ENCODE measurements at regions not wholly inside any gene's neighbourhood (a gene's known extent, or its start where the extent isn't known, plus 50 kb on each side); places are given as distances from the start of the nearest gene placed in this dataset.
"Not testable (repeated sequence)": the region's sequence is repeated elsewhere in the genome, so short reads cannot be mapped to it uniquely, and the experiment has no call there.

DNA sequence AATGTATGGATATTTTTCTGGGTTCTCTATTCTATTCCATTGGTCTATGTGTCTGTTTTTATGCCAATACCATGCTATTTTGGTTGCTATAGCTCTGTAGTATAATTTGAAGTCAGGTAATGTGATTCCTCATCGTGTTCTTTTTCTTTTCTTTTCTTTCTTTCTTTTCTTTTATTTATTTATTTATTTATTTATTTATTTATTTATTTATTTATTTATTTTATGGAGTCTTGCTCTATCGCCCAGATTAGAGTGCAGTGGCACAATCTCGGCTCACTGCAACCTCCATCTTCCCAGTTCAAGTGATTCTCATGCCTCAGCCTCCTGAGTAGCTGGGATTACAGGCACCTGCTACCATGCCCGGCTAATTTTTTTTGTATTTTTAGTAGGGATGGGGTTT is 315.2 kb downstream of the SV2B start:
- DNase-seq, result not testable (repeated sequence)

DNA sequence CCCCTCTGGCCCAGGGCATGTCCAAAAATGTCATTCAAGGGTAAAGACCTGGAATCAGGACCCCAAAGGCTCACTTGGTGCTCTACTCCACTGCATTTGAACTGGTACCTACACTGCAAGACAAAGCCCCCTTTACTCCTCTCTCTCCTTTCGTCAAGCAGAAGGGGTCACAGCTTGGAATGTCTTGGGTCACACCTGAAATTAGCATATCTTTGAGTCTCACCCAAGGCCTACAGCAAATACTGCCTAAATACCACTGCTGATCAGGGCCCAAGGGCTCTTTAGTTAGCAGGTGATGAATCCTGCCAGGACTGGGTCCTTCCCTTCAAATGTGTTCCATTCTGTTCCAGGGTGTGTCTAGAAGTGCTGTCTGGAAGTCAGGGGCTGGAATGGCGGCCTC is 320.6 kb downstream of the SV2B start:
- no peak for DNase-seq

DNA sequence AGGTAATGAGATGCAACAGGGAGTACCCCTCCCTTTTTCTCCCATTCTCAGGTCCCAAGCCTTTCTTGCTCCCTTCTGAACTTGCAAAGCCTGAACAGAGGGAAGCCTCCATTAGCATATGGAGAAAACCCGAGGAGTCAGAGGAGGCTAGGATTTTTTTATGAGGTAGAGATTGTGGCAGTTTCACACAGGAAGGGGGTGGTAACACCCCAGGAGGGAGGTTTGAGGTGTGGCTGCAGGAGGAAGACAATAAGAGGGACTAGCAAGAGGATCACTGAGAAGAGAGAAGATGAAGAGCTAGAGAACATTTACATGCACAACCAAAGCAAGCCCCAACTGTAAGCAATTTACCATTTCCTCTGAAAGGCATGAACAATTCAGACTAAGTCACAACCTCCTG is 322.7 kb downstream of the SV2B start:
- DNase-seq, result no peak

DNA sequence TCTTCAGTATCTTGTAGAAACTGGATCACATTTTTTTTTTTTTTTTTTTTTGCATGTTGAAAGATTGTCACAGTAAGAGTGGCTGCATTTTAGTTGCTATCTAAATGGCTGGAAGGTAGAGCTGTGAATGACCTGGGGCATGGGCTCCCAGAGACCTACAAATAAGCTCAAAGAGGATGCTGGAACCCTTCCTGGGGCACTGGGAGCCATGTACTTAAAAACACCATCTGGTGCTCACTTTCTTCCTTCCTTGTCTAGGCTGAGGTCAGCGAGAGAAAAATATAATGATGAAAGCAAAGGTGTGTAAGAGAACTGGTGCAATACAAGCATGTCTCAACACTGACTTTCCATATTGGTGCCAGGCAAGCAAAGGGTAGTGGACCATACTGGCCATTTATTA is 323.9 kb downstream of the SV2B start:
- no peak for DNase-seq

DNA sequence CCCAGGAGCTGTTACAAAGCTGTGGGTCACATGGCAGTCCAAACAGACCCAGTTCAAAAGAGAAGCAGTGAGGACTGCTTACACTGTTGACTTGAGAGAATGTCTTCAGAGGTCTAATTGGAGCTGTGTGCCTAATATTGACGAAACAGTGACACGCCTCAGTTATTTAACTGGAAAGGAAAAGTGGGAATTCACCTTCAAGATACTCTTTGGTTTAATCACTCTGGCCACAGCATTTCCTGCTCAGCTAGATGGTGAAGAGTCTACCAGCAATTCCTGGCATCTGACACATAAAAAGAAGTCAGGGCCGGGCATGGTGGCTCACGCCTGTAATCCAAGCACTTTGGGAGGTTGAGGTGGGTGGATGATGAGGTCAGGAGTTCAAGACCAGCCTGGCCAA is 326.4 kb downstream of the SV2B start:
- no peak for DNase-seq

DNA sequence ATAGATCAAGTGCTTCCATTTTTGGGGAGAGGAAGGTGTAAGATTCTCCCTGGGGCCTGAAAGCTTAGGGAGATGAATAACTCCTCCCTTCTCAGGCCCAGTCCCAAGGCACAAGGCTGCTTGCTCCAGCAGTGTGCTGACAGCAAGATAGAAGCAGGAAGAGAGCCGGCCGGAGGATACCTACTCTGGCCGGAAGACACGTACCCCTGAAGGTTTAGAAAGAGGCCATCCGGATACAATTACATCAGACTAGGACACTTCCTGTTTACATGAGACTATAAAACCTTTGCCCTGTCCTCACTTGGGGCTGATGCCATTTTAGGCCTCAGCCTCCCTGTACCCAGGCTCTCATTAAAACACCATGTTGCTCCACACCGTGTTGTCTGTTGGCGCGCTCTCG is 329.9 kb downstream of the SV2B start:
- no peak for DNase-seq

DNA sequence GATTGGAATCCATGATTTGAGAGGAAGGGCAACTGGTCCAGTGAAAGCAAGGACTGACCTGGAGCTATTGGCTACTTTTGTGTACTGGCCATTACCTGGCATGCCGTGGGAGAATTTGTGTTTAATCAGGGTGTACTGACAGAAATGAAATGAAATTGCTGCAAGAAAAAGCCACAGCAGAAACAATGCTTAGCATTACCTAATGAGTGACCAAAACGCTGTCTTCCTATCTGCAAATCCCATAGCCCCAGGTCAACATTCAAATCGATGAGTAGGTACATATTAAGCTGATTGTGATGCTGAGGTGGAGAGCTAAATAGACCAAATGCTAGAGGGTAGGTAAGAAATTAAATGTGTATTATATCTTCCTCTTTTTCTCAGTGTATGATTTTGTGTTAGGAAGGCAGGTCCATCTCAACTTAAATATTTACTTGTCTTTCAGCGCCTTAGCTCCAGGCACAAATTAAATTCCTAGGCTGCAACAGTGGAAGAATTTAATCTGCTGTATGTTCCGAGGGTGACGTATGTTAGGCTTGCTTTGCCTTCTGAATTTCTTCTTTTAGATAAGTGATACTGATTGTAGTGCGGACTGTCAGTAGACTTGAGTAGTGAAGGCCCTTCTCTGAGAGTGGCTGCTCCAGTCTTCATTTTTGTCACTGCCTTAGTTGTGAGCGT is 331.1 kb downstream of the SV2B start:
- no peak for DNase-seq

DNA sequence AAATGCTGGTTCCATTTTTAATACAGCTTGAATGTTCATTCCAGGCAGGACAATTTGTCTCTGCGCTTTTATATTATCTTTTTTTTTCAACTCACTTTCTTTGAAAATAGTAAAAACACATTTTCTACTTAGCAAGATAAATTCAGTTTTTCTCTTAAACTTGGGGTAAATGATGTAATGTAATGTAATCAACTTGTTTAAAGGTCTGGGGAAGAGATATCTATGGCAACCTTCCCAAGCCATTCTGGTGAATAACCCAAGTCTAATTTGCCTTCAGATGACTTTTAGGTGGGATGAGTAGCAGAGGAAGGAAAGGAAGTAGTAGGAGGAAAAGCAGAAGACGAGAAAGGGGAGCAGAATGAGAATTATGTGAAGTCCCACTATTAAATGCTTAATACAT is 335.1 kb downstream of the SV2B start:
- no peak for DNase-seq

DNA sequence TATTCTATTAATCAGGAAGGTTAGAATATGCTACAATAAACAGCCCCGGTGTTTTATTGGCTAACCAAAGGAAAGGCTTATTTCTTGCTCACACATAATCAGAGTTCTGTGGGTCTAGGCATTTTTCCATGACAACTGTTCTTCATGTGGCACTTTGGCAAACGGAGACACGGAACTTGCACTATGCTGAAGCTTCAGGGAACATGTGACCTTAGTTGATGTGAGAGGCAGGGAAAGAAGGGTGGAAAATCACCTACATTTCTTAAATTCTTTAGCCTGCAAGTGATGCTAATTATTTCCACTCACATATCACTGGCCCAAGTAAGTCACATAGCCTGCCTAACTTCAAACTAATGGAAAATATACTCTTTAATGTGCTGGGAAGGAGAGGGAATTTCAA is 344.6 kb downstream of the SV2B start:
- no peak for DNase-seq

DNA sequence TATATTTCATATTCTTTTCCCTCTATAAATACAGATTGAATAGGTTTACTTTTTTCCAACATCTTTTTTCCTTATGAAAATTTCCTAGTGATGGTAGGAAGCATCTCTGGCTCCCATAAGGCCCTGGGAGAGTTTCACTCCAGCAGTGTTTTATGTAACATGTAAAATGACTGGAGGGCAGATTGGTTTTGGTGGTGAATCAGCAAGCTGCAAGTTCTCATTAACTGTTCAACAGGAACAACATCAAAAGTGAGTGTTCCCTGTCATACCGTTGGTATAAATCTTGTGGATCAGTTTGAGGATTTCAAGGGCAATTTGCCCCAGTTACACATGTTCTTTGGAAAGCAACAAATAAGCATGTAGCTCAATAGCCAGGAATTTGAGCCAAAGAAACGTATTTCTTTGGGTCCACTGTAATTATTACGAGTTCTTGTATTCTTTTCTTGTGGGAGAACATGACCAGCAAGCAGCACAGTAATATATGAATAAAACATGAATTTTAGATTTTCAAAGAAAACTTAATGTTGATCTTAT is 345.7 kb downstream of the SV2B start:
- no peak for DNase-seq

DNA sequence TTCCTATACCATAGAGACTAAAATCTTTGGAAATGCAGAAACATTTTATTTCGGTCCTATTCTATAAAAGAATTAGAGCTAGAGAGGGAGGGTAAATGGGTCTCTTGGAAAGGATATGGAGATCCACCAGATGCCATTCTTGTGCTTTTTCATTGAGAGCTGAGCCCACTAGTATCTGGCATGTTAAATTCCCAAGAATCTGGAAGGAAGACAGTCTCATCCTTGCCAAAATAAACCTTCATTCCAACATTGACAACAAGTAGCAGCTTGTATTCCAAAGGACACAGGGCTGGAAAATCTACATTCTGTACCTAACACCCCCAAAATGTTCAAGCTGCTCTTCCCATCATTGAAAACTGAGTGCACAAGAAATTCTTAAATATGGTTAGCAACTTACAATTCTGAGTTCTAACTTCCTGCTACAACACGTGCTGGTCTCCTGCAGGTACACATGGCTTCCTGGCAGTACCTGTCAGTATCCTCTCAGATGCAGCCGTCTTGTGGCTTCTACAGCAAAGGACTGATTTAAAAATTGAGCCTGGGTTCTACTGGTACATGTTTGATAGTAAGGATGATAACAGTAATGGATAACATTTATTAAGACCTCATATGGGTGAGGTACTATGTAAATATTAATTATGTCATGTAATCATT is 348.1 kb downstream of the SV2B start:
- DNase-seq, result no peak

DNA sequence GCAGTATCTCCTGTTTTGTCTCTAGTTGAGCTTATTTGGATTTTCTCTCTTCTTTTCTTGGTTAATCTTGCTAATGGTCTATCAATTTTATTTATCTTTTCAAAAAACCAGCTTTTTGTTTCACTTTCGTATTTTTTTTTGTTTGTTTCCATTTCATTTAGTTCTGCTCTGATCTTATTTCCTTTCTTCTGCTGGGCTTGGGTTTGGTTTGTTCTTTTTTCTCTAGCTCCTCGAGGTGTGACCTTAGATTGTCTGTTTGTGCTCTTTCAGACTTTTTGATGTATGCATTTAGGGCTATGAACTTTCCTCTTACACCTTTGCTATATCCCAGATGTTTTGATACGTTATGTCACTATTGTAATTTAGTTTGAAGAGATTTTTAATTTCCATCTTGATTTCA is 353.3 kb downstream of the SV2B start:
- not testable (repeated sequence) for DNase-seq

DNA sequence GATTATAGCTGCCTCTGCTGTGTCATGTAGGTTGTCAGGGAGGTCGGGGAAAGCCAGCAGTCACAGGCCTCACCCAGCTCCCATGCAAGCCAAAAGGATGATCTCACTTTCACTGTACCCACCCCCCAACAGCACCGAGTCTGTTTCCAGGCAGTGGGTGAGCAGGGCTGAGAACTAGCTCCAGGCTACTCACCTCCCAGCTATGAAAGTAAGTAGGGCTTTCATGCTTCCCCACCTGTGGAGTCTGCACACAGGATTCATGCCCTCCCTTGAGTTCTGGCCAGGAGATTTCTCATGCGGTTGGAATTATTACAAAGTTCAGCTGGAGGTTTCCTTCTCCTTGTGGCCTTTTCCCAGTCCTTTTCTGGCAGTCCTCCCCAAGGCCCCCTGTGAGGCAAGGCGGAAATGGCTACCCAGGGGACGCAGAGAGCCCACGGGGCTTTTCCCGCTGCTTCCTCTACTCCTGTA is 356.2 kb downstream of the SV2B start:
- no peak for DNase-seq

DNA sequence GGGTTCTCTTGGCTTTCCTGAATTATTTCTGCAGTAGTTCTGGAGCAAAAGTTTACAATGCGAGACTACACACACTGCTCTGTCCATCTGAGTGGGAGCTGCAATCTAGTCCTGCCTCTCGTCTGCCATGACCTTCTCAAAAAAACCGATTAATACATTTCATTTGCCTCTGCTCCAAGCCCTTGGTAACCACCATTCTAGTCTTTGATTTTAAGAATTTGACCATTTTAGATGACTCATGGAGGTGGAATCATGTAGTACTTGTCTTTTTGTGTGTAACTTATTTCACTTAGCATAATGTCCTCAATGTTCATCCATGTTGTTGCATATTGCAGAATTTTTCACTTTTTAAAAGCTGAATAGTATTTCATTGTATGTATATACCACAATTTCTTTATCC is 356.9 kb downstream of the SV2B start:
- no peak for DNase-seq

DNA sequence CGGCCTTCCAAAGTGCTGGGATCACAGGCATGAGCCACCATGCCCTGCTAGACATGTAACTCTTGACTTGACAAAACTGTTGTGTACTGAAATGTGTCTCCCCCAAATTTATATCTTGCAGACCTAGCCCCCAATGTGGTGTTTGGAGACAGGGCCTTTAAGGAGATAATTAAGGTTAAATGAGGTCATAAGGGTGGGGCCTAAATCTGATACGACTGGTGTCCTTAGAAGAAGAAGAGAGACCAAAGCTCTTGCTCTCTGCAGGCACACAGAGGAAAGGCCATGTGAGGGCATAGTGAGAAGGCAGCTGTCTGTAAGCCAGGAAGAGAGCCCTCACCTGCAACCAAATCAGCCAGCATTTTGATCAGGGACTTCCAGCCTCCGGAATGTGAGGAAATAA is 361.3 kb downstream of the SV2B start:
- DNase-seq, result no peak

DNA sequence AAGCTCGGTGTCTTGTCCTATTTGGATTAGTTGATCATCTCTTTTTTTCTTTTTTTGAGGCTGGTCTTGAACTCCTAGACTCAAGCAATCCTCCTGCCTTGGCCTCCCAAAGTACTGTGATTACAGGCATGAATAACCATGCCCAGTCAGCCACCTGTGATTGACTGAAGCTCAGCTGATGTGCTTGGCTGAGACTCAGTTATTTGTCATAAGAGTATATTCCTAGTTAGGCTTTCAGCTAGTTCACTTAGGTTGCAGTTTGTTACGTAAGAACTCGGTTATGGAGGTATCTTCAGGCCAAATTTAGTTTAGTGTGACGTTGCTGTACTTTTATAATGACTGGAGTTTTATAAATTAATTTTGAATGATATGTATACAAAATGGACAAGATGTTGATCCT is 365.0 kb downstream of the SV2B start:
- DNase-seq, result no peak

DNA sequence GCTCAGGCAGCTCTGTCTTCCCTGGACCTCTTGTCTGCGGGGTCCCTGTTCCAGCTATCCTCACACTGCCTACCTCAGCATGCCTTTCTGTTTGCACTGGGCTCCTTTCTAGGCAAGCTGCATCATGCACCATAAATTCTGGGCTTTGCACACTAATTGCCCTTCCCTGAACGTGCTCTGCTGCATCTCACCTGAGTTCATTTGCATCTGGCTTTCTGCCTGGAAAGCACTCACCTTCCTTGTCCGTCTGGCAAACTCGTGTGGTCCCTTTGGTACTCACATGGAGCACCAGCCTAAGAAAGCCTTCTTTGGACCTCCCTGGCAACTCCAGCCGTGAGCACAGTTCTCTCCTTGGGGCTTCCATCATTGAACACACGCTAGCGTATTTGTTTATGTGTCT is 365.6 kb downstream of the SV2B start:
- DNase-seq, result no peak

DNA sequence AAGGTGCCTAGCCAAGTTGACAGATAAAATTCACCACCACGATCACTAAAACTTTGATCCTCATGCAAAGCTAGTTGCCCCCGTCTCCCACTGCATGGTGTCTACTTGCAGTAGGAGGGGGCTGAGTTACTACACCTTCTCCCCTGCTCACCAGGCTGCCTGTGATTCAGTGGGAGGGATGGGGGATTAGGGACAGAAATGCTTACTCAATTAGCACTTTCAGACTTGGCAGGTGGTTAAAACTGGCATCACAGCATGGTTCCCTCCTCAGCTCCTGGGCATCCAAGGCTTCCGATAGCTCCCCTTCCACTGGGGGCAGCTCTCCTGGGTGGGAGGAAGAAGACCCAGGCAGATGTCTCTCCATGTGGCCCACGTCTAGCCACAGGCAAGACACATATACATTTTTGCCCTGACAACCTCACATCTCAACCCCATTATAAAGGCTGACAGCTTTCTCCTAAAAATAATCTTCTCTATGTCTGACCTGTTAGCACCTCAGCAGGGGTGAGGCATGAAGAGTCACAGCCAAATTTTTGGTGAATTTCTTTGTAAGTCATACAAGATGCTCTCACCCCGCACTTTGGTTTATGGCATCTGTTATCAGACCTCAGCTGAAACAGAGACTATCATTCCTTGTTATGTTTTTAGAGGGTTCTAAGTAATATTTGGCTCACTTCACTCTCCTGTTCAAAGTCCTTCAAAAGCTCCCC is 369.0 kb downstream of the SV2B start:
- no peak for DNase-seq

DNA sequence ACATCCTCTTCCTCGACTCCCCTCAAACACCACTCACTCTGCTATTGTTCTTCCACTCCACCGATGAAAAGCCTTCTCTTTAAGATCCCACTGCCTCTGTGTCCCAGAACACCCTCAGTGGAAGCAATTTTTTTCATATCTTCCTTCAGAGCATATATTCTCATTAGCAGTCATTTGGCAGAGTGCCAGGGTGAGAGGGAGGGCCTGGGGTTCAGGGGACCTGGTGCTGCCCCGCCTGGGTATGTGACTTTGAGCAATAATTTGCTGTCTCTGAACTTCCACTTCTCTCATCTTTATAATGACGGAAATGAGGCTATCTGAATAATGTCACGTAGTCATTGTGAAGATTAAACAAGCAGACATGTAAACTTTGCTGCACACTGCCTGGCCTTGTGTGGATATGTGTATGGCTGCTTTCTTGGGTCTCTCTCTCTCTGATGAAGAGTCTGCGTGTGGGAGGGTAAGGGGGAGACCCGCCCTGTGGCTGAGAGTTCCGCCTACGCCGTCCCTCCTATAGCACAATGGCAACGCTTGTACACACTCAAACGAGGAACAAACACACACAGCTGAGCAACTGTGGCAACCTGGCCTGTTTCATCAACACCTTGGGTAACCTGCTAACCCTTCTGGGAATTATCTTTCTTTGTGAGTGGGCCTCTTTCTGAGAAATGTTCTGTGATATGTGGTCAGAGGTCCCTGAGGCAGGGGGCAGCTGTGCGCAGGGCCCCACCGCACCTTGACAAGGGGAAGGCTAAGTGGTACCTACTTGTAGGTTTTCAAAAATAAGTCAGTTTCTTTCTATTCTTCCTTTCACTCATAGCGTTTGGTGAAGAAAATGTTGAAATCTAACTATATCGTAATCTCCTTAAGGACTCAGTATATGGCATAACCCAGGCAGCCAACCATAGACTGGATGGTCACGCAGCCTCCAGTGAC is 369.8 kb downstream of the SV2B start:
- peak; percentile 83 for DNase-seq

DNA sequence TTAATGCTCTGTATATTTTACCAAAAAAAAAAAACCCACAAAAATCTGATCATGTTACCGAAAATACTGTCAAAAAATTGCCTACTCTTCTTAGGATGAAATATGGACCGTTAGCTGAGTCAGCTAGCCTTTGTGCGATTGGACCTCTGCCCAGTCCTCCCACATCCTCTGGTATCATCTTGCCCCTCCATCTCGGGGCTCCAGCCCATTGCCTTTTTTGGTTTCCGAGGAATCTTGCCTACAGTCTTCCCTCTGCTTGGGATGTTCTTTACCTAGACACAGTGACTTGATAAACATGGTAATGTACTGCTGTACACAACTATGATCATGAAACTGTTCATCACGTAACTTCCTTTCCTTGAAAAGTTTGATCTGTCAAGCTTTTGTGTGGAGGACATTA is 371.4 kb downstream of the SV2B start:
- DNase-seq, result no peak

DNA sequence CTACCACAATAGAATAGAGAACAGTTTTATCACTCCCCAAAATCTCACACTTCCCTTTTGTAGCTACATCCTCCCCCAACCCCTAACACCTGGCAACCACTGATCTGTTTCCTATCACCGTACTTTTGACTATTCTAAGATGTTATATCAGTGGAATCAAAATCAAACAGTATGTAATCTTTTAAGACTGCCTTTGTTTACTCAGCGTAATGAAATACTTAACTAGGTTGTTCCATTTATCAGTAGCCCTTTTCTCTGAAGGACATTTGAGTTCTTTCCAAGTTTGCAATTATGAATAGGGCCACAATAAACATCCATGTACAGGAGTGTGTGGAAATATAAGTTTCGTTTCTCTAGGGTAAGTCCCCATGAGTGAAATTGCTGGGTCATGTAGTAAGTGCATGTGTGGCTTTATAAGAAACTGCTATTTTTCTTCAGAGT is 372.3 kb downstream of the SV2B start:
- DNase-seq, result no peak

DNA sequence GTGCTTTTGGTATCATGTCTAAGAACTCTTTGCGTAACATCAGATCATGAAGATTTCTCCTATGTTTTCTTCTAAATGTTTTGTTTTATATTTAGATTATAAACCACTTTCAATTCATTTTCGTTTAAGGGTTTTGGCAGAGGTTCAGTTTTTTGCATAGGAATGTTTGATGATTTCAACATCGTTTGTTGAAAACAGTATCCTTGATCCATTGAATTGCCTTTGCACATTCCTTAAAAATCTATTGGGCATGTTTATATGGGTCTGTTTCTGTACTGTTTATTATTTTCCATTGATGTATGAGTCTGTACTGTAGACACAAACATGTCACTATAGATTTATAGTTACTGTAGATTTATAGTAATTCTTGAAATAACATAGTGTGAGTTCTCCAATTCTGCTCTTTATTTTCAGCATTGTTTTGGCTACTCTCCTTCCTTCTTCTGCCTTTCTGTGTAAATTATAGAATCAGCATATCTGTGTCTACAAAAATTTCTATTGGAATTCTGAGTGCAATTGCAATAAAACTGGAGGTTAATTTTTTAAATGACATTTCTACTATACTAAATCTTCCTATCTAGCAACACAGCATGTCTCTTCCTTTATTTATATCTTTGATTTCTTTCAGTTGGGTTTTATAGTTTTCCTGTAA is 374.0 kb downstream of the SV2B start:
- DNase-seq, result no peak
